Heart left ventricle (tissue), 13 donors: ENCODE measurements at regions not wholly inside any gene's neighbourhood (a gene's known extent, or its start where the extent isn't known, plus 50 kb on each side); places are given as distances from the start of the nearest gene placed in this dataset.

Experiments used
- CTCF ChIP-seq, 12 donors: fragments of 200-600 bp; sonication (generic) in 4 of 12; IDR thresholded peaks; one replicate each; pipeline versions ENCODE4 v1.5.0 to v1.8.0; 2018 to 2022; ENCODE audit warnings: antibody characterized with exemption in 12 of 12, mild to moderate bottlenecking in 5 of 12
- POLR2A ChIP-seq, 2 donors: fragments of 450-650 bp; IDR thresholded peaks; one replicate each; pipeline ENCODE4 v1.6.1; 2017; ENCODE audit warnings: antibody characterized with exemption in 2 of 2, mild to moderate bottlenecking in 2 of 2, moderate library complexity in 2 of 2
- donor health status: ischemic (EF 13 %, LVEDD 7.1; RV severe dilation, severe dysfunction).
- donor health status: DM: no; HTN: yes; CAD: no.
- donor health status: DM: no; HTN: no; CAD: no.
- donor health status: ischemic (EF 25% LVEDD 6.9; RV normal size, moderate dysfunction).
- donor health status: ischemic (EF 25% LVEDD 5.7; RV mildly dilated, moderate dysfunction).
- donor health status: ischemic (EF 35%, LVEDD 5.7; RV mildly dilated, moderate dysfunction).
- donor health status: nonischemic (EF 11% LVEDD 7.7; RV severe dilation, severe dysfunction).
- donor health status: DM: yes; HTN: yes; CAD: no.
- donor health status: PGD.
- donor health status: ischemic (EF 29% LVEDD 5.4; RV normal size, mild dysfunction).
- donor health status: nonischemic (EF 23%, LVEDD 6.1; RV moderate dilation, normal function).

GRCh38 chr13:99827011-99827772, 144.4 kb downstream of the ZIC5 start:
- TF ChIP-seq CTCF (IDR thresholded peaks at IDR 0.05) = no peak
- no peak for TF ChIP-seq POLR2A (IDR thresholded peaks at IDR 0.05)
